OCI-LY3 (cell line): ENCODE measurements at regions not wholly inside any gene's neighbourhood (a gene's known extent, or its start where the extent isn't known, plus 50 kb on each side); places are given as distances from the start of the nearest gene placed in this dataset.

Experiments used
- CTCF ChIP-seq: fragments of 200-600, 300-600 bp; sonication (generic); IDR thresholded peaks from 2 replicates; pipeline ENCODE4 v1.5.1; 2014; ENCODE audit warnings: antibody characterized with exemption, low read length, low read depth
- EZH2phosphoT487 ChIP-seq: fragments of 200-600 bp; shearing (Covaris generic); IDR thresholded peaks from 2 replicates; pipeline ENCODE4 v1.6.1; 2018; ENCODE audit warnings: antibody characterized with exemption, mixed run types, low read depth

- TF ChIP-seq CTCF (no peak), EZH2phosphoT487 (no peak)
Observed at GRCh38 chr3:187870360-187871203, 125.3 kb upstream of the BCL6 start.
